Parathyroid adenoma (tissue), 2 donors: ENCODE measurements at regions not wholly inside any gene's neighbourhood (a gene's known extent, or its start where the extent isn't known, plus 50 kb on each side); places are given as distances from the start of the nearest gene placed in this dataset.

Source experiments
- H2AFZ ChIP-seq: fragments of 300-600 bp; sonication (generic); one replicate; pipeline ENCODE4 v1.7.0; 2017; ENCODE audit warnings: antibody characterized with exemption, mild to moderate bottlenecking
- H3K27ac ChIP-seq: fragments of 300-600 bp; sonication (generic); one replicate; pipeline ENCODE4 v1.7.0; 2017
- H3K27me3 ChIP-seq: fragments of 300-600 bp; sonication (generic); one replicate; pipeline ENCODE4 v1.7.0; 2017; ENCODE audit warnings: low read length; ENCODE audit not compliant: control insufficient read depth, insufficient read depth
- H3K36me3 ChIP-seq: fragments of 300-600 bp; sonication (generic); one replicate; pipeline ENCODE4 v1.7.0; 2017; ENCODE audit warnings: low read length; ENCODE audit not compliant: control insufficient read depth, insufficient read depth
- H3K4me1 ChIP-seq: fragments of 300-600 bp; sonication (generic); one replicate; pipeline ENCODE4 v1.7.0; 2017; ENCODE audit warnings: control low read depth
- H3K4me2 ChIP-seq: fragments of 300-600 bp; sonication (generic); one replicate; pipeline ENCODE4 v1.7.0; 2017; ENCODE audit warnings: low read length
- H3K4me3 ChIP-seq: fragments of 300-600 bp; sonication (generic); one replicate; pipeline ENCODE4 v1.7.0; 2017; ENCODE audit warnings: low read depth, low read length
- H3K79me2 ChIP-seq: fragments of 300-600 bp; sonication (generic); one replicate; pipeline ENCODE4 v1.7.0; 2017; ENCODE audit warnings: control low read depth
- H3K9ac ChIP-seq: fragments of 300-600 bp; sonication (generic); one replicate; pipeline ENCODE4 v1.7.0; 2017; ENCODE audit warnings: mild to moderate bottlenecking
- H3K9me3 ChIP-seq: fragments of 300-600 bp; sonication (generic); one replicate; pipeline ENCODE4 v1.7.0; 2017; ENCODE audit warnings: low read length; ENCODE audit not compliant: control insufficient read depth
- CTCF ChIP-seq: fragments of 300-600 bp; sonication (generic); IDR thresholded peaks from one replicate; pipeline ENCODE4 v1.7.0; 2017; ENCODE audit warnings: antibody characterized with exemption, mild to moderate bottlenecking
- donor health status: primary hyperparathyroidism.

- Histone ChIP-seq H3K4me3 (no peak overlapping the region), H3K4me2 (no peak overlapping the region), H2AFZ (no peak overlapping the region), H3K36me3 (no peaks in the 10 kb centered on the region), H3K9me3 (no peaks in the 10 kb centered on the region), H3K27ac (no peak overlapping the region), H3K27me3 (no peaks in the 10 kb centered on the region), H3K9ac (no peak overlapping the region), H3K79me2 (no peaks in the 10 kb centered on the region), H3K4me1 (no peaks in the 10 kb centered on the region)
- TF ChIP-seq CTCF: no peak
Observed at GRCh38 chr1:55484173-55484572, 269.0 kb upstream of the USP24 start.

DNA sequence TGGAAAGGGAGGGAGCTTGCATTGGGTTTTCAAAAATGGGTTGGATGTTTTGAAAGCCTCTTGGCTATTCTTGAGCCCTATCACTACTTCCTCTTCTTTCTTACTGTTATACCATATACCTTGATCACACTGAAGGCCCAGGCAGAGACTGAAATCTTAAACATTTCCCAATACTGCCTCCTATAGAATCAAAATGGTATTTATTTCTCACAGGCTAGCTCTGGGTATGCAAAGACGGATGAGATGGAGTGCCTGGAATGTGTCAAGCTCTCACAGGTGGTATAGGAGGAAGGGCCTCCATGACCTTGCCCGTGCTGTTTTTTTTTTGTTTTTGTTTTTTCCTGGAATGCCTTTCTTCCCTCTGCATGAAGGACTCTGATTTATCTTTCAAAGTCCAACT lies 268.4 kb upstream of the USP24 start:
- TF ChIP-seq CTCF: no peak
- H3K4me1 ChIP-seq: no peaks in the 10 kb centered on the region
- no peaks in the 10 kb centered on the region for H3K27me3 ChIP-seq
- no peaks in the 10 kb centered on the region for H3K36me3 ChIP-seq
- H3K9ac ChIP-seq: no peak overlapping the region
- H3K9me3 ChIP-seq: no peaks in the 10 kb centered on the region
- H2AFZ ChIP-seq: no peak overlapping the region
- no peaks in the 10 kb centered on the region for H3K79me2 ChIP-seq
- no peak overlapping the region for H3K4me3 ChIP-seq
- H3K4me2 ChIP-seq: no peak overlapping the region
- H3K27ac ChIP-seq: no peak overlapping the region

DNA sequence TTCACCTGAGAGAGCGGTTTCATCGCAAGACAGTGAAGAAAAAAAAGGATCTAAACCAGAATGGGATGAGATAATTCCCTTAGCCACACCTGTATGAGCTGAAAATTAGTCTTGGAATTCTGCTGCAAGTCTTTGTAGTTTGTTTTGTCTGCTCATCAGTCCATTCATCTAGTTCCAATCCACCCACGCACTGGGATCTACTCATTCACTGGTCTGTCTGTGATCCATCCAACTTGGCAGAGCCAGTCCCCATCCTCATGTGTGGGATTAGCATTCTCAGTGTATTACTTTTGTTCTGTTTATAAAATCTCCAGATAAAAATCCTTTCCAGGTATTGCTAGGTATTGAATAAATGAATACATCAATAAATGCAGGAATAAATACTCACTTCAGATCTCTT lies 266.5 kb upstream of the USP24 start:
- Histone ChIP-seq H3K4me3 (no peak overlapping the region), H3K4me2 (no peak overlapping the region), H3K9ac (no peak overlapping the region), H3K36me3 (no peaks in the 10 kb centered on the region), H2AFZ (no peak overlapping the region), H3K9me3 (no peaks in the 10 kb centered on the region), H3K27me3 (no peaks in the 10 kb centered on the region), H3K27ac (no peak overlapping the region), H3K79me2 (no peaks in the 10 kb centered on the region), H3K4me1 (no peaks in the 10 kb centered on the region)
- TF ChIP-seq CTCF: no peak

GRCh38 chr1:55480029-55480795 lies 265.0 kb upstream of the USP24 start:
- H3K4me2 ChIP-seq: no peak overlapping the region
- TF ChIP-seq CTCF: no peak
- H2AFZ ChIP-seq: no peak overlapping the region
- H3K27ac ChIP-seq: no peak overlapping the region
- no peak overlapping the region for H3K4me3 ChIP-seq
- H3K27me3 ChIP-seq: no peaks in the 10 kb centered on the region
- H3K9me3 ChIP-seq: no peaks in the 10 kb centered on the region
- no peak overlapping the region for H3K9ac ChIP-seq
- no peaks in the 10 kb centered on the region for H3K36me3 ChIP-seq
- no peaks in the 10 kb centered on the region for H3K79me2 ChIP-seq
- no peaks in the 10 kb centered on the region for H3K4me1 ChIP-seq

- Histone ChIP-seq H2AFZ (no peak overlapping the region), H3K9ac (no peak overlapping the region), H3K4me2 (no peak overlapping the region), H3K27me3 (no peaks in the 10 kb centered on the region), H3K27ac (no peak overlapping the region), H3K79me2 (no peaks in the 10 kb centered on the region), H3K4me3 (no peak overlapping the region), H3K9me3 (no peaks in the 10 kb centered on the region), H3K4me1 (no peaks in the 10 kb centered on the region), H3K36me3 (no peaks in the 10 kb centered on the region)
- TF ChIP-seq CTCF: no peak
Observed at GRCh38 chr1:55478742-55479141, 263.6 kb upstream of the USP24 start.
